ENCODE measurements at regions not wholly inside any gene's neighbourhood (a gene's known extent, or its start where the extent isn't known, plus 50 kb on each side); places are given as distances from the start of the nearest gene placed in this dataset.

- no peaks in the 10 kb centered on the region for H3K9me3 ChIP-seq
- H3K27me3 ChIP-seq, result no peaks in the 10 kb centered on the region
- no peak for DNase-seq
- no peak overlapping the region for H3K4me3 ChIP-seq
- no peak overlapping the region for H3K27ac ChIP-seq
- no peak for ATAC-seq
- no peaks in the 10 kb centered on the region for H3K36me3 ChIP-seq
- 83 to 89% (median 86%) methylated on average over 5 of the region's 5 CpGs for WGBS, 4 donors
- intact Hi-C loops (cut with DNase I), result no loop called here
- TF ChIP-seq POLR2A (IDR thresholded peaks at IDR 0.05), result no peak
- TF ChIP-seq, protein P1, sequence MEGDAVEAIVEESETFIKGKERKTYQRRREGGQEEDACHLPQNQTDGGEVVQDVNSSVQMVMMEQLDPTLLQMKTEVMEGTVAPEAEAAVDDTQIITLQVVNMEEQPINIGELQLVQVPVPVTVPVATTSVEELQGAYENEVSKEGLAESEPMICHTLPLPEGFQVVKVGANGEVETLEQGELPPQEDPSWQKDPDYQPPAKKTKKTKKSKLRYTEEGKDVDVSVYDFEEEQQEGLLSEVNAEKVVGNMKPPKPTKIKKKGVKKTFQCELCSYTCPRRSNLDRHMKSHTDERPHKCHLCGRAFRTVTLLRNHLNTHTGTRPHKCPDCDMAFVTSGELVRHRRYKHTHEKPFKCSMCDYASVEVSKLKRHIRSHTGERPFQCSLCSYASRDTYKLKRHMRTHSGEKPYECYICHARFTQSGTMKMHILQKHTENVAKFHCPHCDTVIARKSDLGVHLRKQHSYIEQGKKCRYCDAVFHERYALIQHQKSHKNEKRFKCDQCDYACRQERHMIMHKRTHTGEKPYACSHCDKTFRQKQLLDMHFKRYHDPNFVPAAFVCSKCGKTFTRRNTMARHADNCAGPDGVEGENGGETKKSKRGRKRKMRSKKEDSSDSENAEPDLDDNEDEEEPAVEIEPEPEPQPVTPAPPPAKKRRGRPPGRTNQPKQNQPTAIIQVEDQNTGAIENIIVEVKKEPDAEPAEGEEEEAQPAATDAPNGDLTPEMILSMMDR (IDR thresholded peaks at IDR 0.05), result no peak
- H3K4me1 ChIP-seq, result no peaks in the 10 kb centered on the region
Measured at GRCh38 chr13:59236309-59236919, 927.3 kb downstream of the DIAPH3 start.

- WGBS, 4 donors, result 86 to 90% (median 89%) methylated on average over 1 of the region's 1 CpG
- no peak overlapping the region for H3K4me3 ChIP-seq
- DNase-seq, result no peak
Measured at GRCh38 chr13:59236944-59237343, 926.8 kb downstream of the DIAPH3 start.

GRCh38 chr13:59247171-59247570 is 916.6 kb downstream of the DIAPH3 start:
- H3K4me3 ChIP-seq, result no peak overlapping the region
- intact Hi-C loops (cut with DNase I), result no loop called here
- no peak overlapping the region for H3K27ac ChIP-seq
- no peaks in the 10 kb centered on the region for H3K36me3 ChIP-seq
- no peaks in the 10 kb centered on the region for H3K27me3 ChIP-seq
- no peaks in the 10 kb centered on the region for H3K9me3 ChIP-seq
- DNase-seq, result peak; percentile 66 to 83 (median 75)
- ATAC-seq, result peak in 3 of 4 donors; percentile 75 to 93 (median 76)
- TF ChIP-seq, protein P1 (IDR thresholded peaks at IDR 0.05), result no peak
- TF ChIP-seq POLR2A (IDR thresholded peaks at IDR 0.05), result no peak
- 25 to 45% (median 37%) methylated on average over 5 of the region's 5 CpGs for WGBS, 4 donors
- peaks cover 0 to 2% (median 0%) of the 10 kb centered on the region in 12 donors for H3K4me1 ChIP-seq

More at GRCh38 chr13:59236944-59237343, 926.8 kb downstream of the DIAPH3 start:
- H3K9me3 ChIP-seq, result no peaks in the 10 kb centered on the region
- no peak overlapping the region for H3K27ac ChIP-seq
- no peak for ATAC-seq
- TF ChIP-seq POLR2A (IDR thresholded peaks at IDR 0.05), result no peak
- TF ChIP-seq, protein P1 (IDR thresholded peaks at IDR 0.05), result no peak
- no peaks in the 10 kb centered on the region for H3K4me1 ChIP-seq
- H3K36me3 ChIP-seq, result no peaks in the 10 kb centered on the region
- intact Hi-C loops (cut with DNase I), result no loop called here
- H3K27me3 ChIP-seq, result no peaks in the 10 kb centered on the region

GRCh38 chr13:59250336-59251189 is 913.2 kb downstream of the DIAPH3 start:
- TF ChIP-seq, protein P1 (IDR thresholded peaks at IDR 0.05), result no peak
- TF ChIP-seq POLR2A (IDR thresholded peaks at IDR 0.05), result no peak
- intact Hi-C loops (cut with DNase I), result no loop called here
- Histone ChIP-seq H3K4me1 (peaks cover 0 to 2% (median 0%) of the 10 kb centered on the region in 12 donors), H3K27ac (no peak overlapping the region), H3K27me3 (no peaks in the 10 kb centered on the region), H3K36me3 (no peaks in the 10 kb centered on the region), H3K9me3 (no peaks in the 10 kb centered on the region), H3K4me3 (no peak overlapping the region)
- WGBS, 4 donors, result 78 to 85% (median 81%) methylated on average over 5 of the region's 5 CpGs
- DNase-seq (no peak), ATAC-seq (no peak)

Measured in heart left ventricle (tissue), 16 donors.